GM19240 (cell line): ENCODE measurements at regions not wholly inside any gene's neighbourhood (a gene's known extent, or its start where the extent isn't known, plus 50 kb on each side); places are given as distances from the start of the nearest gene placed in this dataset.
"Not testable (repeated sequence)": the region's sequence is repeated elsewhere in the genome, so short reads cannot be mapped to it uniquely, and the experiment has no call there.

Experiments
- DNase-seq: peaks from one replicate; pipeline ENCODE4 v3.0.0; 2011; ENCODE audit warnings: low spot score; ENCODE audit not compliant: insufficient read length

GRCh38 chr4:124157396-124158083 lies 555.0 kb downstream of the ANKRD50 start:
- DNase-seq: no peak

- no peak for DNase-seq
Observed at GRCh38 chr4:124163401-124163800, 549.1 kb downstream of the ANKRD50 start.

GRCh38 chr4:124167602-124168001 lies 544.9 kb downstream of the ANKRD50 start:
- DNase-seq: no peak

- DNase-seq: not testable (repeated sequence)
Observed at GRCh38 chr4:124169524-124169923, 543.0 kb downstream of the ANKRD50 start.

- DNase-seq: no peak
Observed at GRCh38 chr4:124173912-124174311, 538.6 kb downstream of the ANKRD50 start.

GRCh38 chr4:124177647-124178425 lies 534.7 kb downstream of the ANKRD50 start:
- no peak for DNase-seq

GRCh38 chr4:124178449-124179021 lies 534.0 kb downstream of the ANKRD50 start:
- no peak for DNase-seq

- DNase-seq: no peak
Observed at GRCh38 chr4:124179506-124180186, 532.9 kb downstream of the ANKRD50 start.

- no peak for DNase-seq
Observed at GRCh38 chr4:124181039-124181438, 531.5 kb downstream of the ANKRD50 start.

- DNase-seq: no peak
Observed at GRCh38 chr4:124183231-124183630, 529.3 kb downstream of the ANKRD50 start.

- DNase-seq: no peak
Observed at GRCh38 chr4:124183926-124184325, 528.6 kb downstream of the ANKRD50 start.

GRCh38 chr4:124184792-124185191 lies 527.7 kb downstream of the ANKRD50 start:
- DNase-seq: no peak

GRCh38 chr4:124188595-124188994 lies 523.9 kb downstream of the ANKRD50 start:
- no peak for DNase-seq

- no peak for DNase-seq
Observed at GRCh38 chr4:124189545-124189944, 523.0 kb downstream of the ANKRD50 start.

GRCh38 chr4:124191329-124191728 lies 521.2 kb downstream of the ANKRD50 start:
- no peak for DNase-seq

- no peak for DNase-seq
Observed at GRCh38 chr4:124192544-124192943, 520.0 kb downstream of the ANKRD50 start.

GRCh38 chr4:124199185-124199584 lies 513.3 kb downstream of the ANKRD50 start:
- DNase-seq: no peak

GRCh38 chr4:124199755-124200154 lies 512.8 kb downstream of the ANKRD50 start:
- no peak for DNase-seq

- no peak for DNase-seq
Observed at GRCh38 chr4:124201636-124202035, 510.9 kb downstream of the ANKRD50 start.

GRCh38 chr4:124202099-124202498 lies 510.4 kb downstream of the ANKRD50 start:
- DNase-seq: no peak

- DNase-seq: no peak
Observed at GRCh38 chr4:124203613-124204238, 508.8 kb downstream of the ANKRD50 start.
